Small intestine (tissue), 7 donors: ENCODE measurements at regions not wholly inside any gene's neighbourhood (a gene's known extent, or its start where the extent isn't known, plus 50 kb on each side); places are given as distances from the start of the nearest gene placed in this dataset.

ENCODE experiments used
- DNase-seq, 2 donors: peaks; one replicate each; pipeline versions ENCODE4 v3.0.0 to v3.0.0-alpha.2; 2013
- FAIRE-seq: peaks from 2 replicates; lab custom pipeline; 2012; peaks lifted over from hg19 to GRCh38; lab: Jason Lieb, UNC
- H3K27ac ChIP-seq, 3 donors: one replicate each; pipeline ENCODE4 v1.5.1; 2013; ENCODE audit warnings: low read length in 2 of 3, mild to moderate bottlenecking in 2 of 3, control low read depth in 1 of 3, inconsistent platforms in 1 of 3, low read depth in 1 of 3, moderate library complexity in 1 of 3
- H3K27me3 ChIP-seq, 3 donors: one replicate each; pipeline ENCODE4 v1.6.1; 2013; ENCODE audit warnings: low read length in 3 of 3, inconsistent platforms in 1 of 3; ENCODE audit not compliant: control insufficient read depth in 3 of 3, insufficient read depth in 3 of 3
- H3K36me3 ChIP-seq, 3 donors: one replicate each; pipeline ENCODE4 v1.6.1; 2013; ENCODE audit warnings: low read length in 3 of 3, inconsistent platforms in 1 of 3, low read depth in 1 of 3, mild to moderate bottlenecking in 1 of 3, moderate library complexity in 1 of 3; ENCODE audit not compliant: control insufficient read depth in 3 of 3, insufficient read depth in 2 of 3
- H3K4me1 ChIP-seq, 3 donors: one replicate each; pipeline ENCODE4 v1.6.1; 2013; ENCODE audit warnings: low read length in 2 of 3, inconsistent platforms in 1 of 3, low read depth in 1 of 3, mild to moderate bottlenecking in 1 of 3, moderate library complexity in 1 of 3; ENCODE audit not compliant: control insufficient read depth in 3 of 3, insufficient read depth in 2 of 3
- H3K4me3 ChIP-seq, 3 donors: one replicate each; pipeline ENCODE4 v1.5.1; 2013; ENCODE audit warnings: low read length in 3 of 3, control low read depth in 1 of 3, inconsistent platforms in 1 of 3, low read depth in 1 of 3, mild to moderate bottlenecking in 1 of 3, moderate library complexity in 1 of 3
- H3K9me3 ChIP-seq, 2 donors: one replicate each; pipeline ENCODE4 v1.6.1; 2013; ENCODE audit warnings: low read depth in 1 of 2, low read length in 1 of 2; ENCODE audit not compliant: control insufficient read depth in 2 of 2, insufficient read depth in 1 of 2
- WGBS, 3 donors: extraction: QIAGEN DNeasy Blood & Tissue Kit; methylation state at CpG; one replicate each; pipeline ENCODE4 v1.1.7; 2013; 5-methylcytosine and 5-hydroxymethylcytosine counted together
- donor health status: healthy with polysubstance abuse.
- donor health status: control.
- donor health status: control.
- donor health status: Bipolar disorder and iron deficiency.
- donor health status: healthy.

GRCh38 chr4:126679303-126679702 is 953.5 kb upstream of the INTU start:
- Histone ChIP-seq H3K9me3 (no peaks in the 10 kb centered on the region), H3K36me3 (no peaks in the 10 kb centered on the region), H3K4me3 (no peak overlapping the region), H3K27me3 (no peaks in the 10 kb centered on the region), H3K27ac (no peak overlapping the region), H3K4me1 (no peaks in the 10 kb centered on the region)
- DNase-seq (no peak), FAIRE-seq (no peak)
- 63 to 71% (median 66%) methylated on average over 2 of the region's 2 CpGs for WGBS, 3 donors

DNA sequence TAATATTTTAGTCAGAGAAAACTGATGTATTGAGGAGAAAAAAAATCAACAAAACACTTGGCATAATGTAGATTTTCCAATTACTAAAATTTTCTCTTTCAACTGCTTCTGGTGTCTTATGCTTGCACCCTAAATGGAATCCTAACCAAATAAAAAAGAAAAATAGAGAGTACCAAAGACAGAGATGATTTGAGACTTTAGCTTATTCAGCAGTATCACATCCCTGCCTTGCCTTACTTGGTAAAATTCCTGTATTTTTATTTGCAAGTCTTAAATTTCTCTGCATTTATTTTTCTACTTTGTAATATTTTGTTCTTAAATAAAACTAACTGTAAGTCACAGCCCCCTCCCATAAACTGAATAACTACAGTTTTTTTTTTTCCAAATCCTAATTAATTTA is 950.5 kb upstream of the INTU start:
- Histone ChIP-seq H3K4me1 (no peaks in the 10 kb centered on the region), H3K4me3 (no peak overlapping the region), H3K27ac (no peak overlapping the region), H3K9me3 (no peaks in the 10 kb centered on the region), H3K27me3 (no peaks in the 10 kb centered on the region), H3K36me3 (no peaks in the 10 kb centered on the region)
- no peak for FAIRE-seq
- no peak for DNase-seq

GRCh38 chr4:126686491-126686890 is 946.3 kb upstream of the INTU start:
- Histone ChIP-seq H3K4me3 (no peak overlapping the region), H3K36me3 (no peaks in the 10 kb centered on the region), H3K4me1 (no peaks in the 10 kb centered on the region), H3K9me3 (no peaks in the 10 kb centered on the region), H3K27ac (no peak overlapping the region), H3K27me3 (no peaks in the 10 kb centered on the region)
- FAIRE-seq, result no peak
- DNase-seq, result no peak

GRCh38 chr4:126687655-126688358 is 945.0 kb upstream of the INTU start:
- DNase-seq (no peak), FAIRE-seq (no peak)
- Histone ChIP-seq H3K27me3 (no peaks in the 10 kb centered on the region), H3K9me3 (no peaks in the 10 kb centered on the region), H3K4me3 (no peak overlapping the region), H3K36me3 (no peaks in the 10 kb centered on the region), H3K27ac (no peak overlapping the region), H3K4me1 (no peaks in the 10 kb centered on the region)
- WGBS, 3 donors, result 39 to 47% (median 43%) methylated on average over 6 of the region's 6 CpGs

DNA sequence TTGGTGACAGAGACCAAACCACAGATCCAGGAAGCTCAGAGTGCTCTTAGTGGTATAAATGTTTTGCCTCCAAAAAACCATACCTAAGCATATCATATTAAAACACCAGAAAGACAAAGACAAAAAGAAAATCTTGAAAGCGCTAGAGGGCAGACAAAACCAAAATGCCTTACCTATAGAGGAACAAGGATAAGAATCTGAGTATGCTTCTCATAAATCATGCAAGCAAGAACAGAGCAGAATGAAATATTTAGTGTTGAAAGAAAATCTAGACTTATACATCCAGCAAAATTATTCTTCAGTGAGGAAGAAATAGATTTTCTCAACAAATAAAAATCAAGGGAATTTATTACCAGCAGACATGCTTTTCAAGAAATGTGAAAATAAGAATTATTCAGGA is 941.0 kb upstream of the INTU start:
- no peaks in the 10 kb centered on the region for H3K9me3 ChIP-seq
- H3K27me3 ChIP-seq, result no peaks in the 10 kb centered on the region
- FAIRE-seq (no peak), DNase-seq (no peak)
- no peak overlapping the region for H3K4me3 ChIP-seq
- 80 to 100% (median 86%) methylated on average over 1 of the region's 1 CpG for WGBS, 3 donors
- no peaks in the 10 kb centered on the region for H3K4me1 ChIP-seq
- no peak overlapping the region for H3K27ac ChIP-seq
- H3K36me3 ChIP-seq, result no peaks in the 10 kb centered on the region

GRCh38 chr4:126697748-126698147 is 935.0 kb upstream of the INTU start:
- 36 to 64% (median 61%) methylated on average over 1 of the region's 1 CpG for WGBS, 3 donors
- Histone ChIP-seq H3K9me3 (no peaks in the 10 kb centered on the region), H3K4me1 (no peaks in the 10 kb centered on the region), H3K36me3 (no peaks in the 10 kb centered on the region), H3K27ac (no peak overlapping the region), H3K4me3 (no peak overlapping the region), H3K27me3 (no peaks in the 10 kb centered on the region)
- no peak for DNase-seq
- FAIRE-seq, result no peak

- no peak overlapping the region for H3K4me3 ChIP-seq
- no peaks in the 10 kb centered on the region for H3K36me3 ChIP-seq
- no peak for FAIRE-seq
- no peak for DNase-seq
- no peak overlapping the region for H3K27ac ChIP-seq
- 85 to 92% (median 92%) methylated on average over 3 of the region's 3 CpGs for WGBS, 3 donors
- H3K27me3 ChIP-seq, result no peaks in the 10 kb centered on the region
- no peaks in the 10 kb centered on the region for H3K4me1 ChIP-seq
- H3K9me3 ChIP-seq, result no peaks in the 10 kb centered on the region
Observed at GRCh38 chr4:126698224-126698623, 934.5 kb upstream of the INTU start.

GRCh38 chr4:126701756-126702155 is 931.0 kb upstream of the INTU start:
- Histone ChIP-seq H3K4me1 (no peaks in the 10 kb centered on the region), H3K9me3 (no peaks in the 10 kb centered on the region), H3K36me3 (no peaks in the 10 kb centered on the region), H3K4me3 (no peak overlapping the region), H3K27me3 (no peaks in the 10 kb centered on the region), H3K27ac (no peak overlapping the region)
- no peak for DNase-seq
- 79 to 94% (median 82%) methylated on average over 2 of the region's 2 CpGs for WGBS, 3 donors
- no peak for FAIRE-seq

GRCh38 chr4:126702747-126703146 is 930.0 kb upstream of the INTU start:
- H3K27ac ChIP-seq, result no peak overlapping the region
- no peak for FAIRE-seq
- no peaks in the 10 kb centered on the region for H3K9me3 ChIP-seq
- H3K4me1 ChIP-seq, result no peaks in the 10 kb centered on the region
- no peak overlapping the region for H3K4me3 ChIP-seq
- H3K36me3 ChIP-seq, result no peaks in the 10 kb centered on the region
- no peak for DNase-seq
- H3K27me3 ChIP-seq, result no peaks in the 10 kb centered on the region
- WGBS, 3 donors, result 61 to 67% (median 63%) methylated on average over 1 of the region's 1 CpG
